Frontal cortex (tissue), 3 donors: ENCODE measurements at regions not wholly inside any gene's neighbourhood (a gene's known extent, or its start where the extent isn't known, plus 50 kb on each side); places are given as distances from the start of the nearest gene placed in this dataset.

ENCODE experiments used
- DNase-seq, 2 donors: peaks; one replicate each; pipeline ENCODE4 v3.0.0; 2012; ENCODE audit warnings: low spot score in 2 of 2
- FAIRE-seq: peaks from 2 replicates; lab custom pipeline; 2012; peaks lifted over from hg19 to GRCh38; lab: Jason Lieb, UNC
- donor health status: control.
- donor health status: control.
- donor health status: control.

DNA sequence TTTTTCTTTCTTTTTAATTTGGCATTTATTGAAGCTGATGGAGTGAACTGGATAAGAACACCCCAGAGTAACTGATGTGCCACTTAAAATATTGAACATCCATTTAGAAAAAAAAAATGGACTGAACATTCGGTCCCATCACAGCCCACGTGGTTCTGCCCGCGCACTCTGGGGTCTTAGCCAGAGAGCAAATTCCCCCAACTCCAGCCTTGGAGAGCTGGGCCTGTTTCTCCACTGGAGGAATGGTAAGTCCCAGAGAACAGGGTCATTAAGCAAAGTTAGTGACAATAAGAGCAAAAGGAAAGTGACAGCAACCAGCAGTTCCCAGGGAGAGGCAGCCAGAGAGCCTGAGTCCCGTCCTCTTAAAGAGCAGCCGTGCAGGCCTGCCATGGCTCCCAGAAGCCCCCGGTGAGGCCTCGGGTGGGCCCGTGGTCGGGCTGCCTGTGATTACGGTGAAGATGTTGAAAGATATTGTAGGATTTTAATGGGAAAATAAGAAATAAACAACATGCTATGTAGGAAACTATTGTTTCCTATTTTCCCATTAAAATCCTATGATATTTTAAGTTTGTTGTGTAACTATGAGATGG, 487.9 kb upstream of the MKI67 start:
- FAIRE-seq (no peak), DNase-seq (no peak)

GRCh38 chr10:128614802-128615553, 488.8 kb upstream of the MKI67 start:
- no peak for DNase-seq
- FAIRE-seq, result no peak

GRCh38 chr10:128617532-128617931, 491.3 kb upstream of the MKI67 start:
- DNase-seq (no peak), FAIRE-seq (no peak)

- DNase-seq, result no peak
- FAIRE-seq, result no peak
These were observed 496.5 kb upstream of the MKI67 start for GRCh38 chr10:128622706-128623105.

- no peak for DNase-seq
- no peak for FAIRE-seq
These were observed 497.6 kb upstream of the MKI67 start for GRCh38 chr10:128623776-128624175.

DNA sequence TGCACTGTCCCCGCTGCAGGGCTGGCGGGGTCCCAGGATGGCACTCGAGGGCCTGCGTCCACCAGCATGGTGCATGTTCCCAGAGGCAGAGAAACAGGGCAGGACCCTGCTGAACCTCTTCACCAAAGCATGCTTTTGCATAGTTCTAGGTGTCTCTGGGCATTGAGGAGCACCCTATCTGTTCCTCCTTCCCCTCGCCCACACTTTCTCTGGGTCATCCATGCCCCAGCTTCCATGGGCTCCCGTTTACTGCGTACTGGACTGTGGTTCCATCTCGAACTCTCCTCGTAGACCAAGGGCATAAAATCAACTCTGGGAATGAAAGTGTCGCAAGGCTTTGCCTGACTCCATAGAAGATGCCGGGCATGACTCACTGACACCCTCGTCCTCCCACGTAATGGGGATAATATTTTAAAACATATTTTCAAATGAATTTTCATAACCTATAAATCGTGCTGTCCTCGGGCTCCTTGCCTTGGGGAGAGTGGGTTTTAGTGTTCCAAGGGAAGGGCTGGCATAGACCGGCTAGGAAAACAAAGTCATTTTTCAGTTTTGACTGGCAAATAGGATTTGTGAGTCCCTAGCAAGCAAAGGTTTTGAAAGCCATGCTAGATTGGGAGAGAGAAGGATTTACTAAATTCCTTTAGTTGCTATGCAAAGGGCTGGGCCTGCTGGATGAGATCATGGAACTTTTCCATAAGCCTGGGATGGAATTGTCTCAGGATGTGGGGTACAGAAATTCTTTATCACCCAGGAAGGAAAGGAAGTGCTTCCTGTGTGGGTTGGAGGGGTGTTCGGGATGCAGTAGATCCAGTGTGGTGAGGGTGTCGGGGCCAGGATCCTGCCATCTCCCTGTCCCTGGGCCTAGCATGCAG, 498.7 kb upstream of the MKI67 start:
- no peak for FAIRE-seq

GRCh38 chr10:128625926-128626325, 499.7 kb upstream of the MKI67 start:
- no peak for DNase-seq
- FAIRE-seq, result no peak

More for the DNA sequence above, 498.7 kb upstream of the MKI67 start:
- no peak for DNase-seq

DNA sequence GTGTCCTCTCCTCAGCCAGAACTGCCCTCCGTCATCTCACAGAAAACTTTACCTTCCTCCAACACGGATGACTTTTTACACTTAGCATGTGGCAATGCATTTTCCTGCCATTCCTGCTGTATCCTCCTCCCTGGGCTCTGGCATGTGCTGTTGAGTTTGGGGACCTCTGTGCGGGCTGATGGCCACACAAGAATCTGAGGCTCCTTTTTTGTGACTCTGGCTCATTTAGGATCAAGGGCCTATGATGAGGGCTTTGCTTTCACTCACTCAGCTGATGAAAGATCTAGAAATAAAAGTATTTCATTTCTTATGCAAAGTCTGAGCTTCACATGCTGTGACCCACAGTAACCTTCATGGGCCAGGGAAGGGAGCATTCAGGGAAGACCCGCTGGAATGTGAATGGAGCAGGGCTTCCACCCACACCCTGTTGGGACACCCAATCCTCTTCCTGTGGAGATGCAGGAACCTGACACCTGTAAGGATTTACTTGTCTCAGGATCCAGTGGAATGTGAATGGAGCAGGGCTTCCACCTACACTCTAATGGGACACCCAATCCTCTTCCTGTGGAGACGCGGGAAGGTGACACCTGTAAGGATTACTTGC, 500.3 kb upstream of the MKI67 start:
- DNase-seq (no peak), FAIRE-seq (no peak)

GRCh38 chr10:128627811-128628210, 501.6 kb upstream of the MKI67 start:
- DNase-seq (no peak), FAIRE-seq (no peak)

DNA sequence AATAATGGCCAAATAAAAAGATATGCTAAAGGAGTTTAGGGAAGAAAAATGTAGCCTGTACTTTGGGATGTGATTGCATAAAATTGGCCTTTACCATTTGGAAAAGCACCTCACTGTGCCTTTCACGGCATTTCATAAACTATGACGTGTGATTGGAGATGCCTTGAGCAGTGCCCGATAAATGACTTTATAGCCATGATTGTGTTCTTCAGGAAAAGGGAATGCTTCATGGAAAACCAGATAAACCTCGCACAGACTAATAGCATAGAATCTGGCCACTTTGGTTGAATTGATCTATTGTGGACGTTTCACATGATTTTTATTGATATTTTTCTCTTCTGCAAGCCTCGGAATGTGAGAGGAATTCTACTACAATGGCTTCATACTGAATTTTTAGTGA, 502.0 kb upstream of the MKI67 start:
- DNase-seq (no peak), FAIRE-seq (no peak)

GRCh38 chr10:128629111-128630096, 503.2 kb upstream of the MKI67 start:
- FAIRE-seq, result no peak
- DNase-seq, result no peak

DNA sequence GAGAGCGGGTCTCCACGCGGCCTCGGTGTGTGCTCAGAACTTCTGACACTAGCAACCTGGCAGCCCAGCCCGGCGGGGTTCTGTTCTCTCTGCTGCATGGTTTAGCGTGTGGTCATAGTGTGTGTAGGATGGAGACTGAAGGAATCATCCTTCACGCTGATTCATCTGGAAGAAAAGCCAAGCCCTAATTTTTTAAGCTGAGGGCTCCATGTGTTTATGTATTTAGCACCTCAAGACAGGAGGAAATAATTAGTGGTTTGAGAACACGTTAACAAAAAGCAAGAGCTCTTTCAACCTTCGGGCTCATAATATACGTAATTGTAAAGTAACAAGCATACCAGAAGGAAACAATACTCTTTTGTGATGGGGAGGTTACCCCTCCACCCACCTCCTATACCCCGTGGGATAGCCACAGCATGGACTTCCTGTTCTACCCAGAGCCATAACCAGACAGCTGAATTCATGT, 504.6 kb upstream of the MKI67 start:
- DNase-seq, result no peak
- FAIRE-seq, result no peak

GRCh38 chr10:128631801-128632241, 505.6 kb upstream of the MKI67 start:
- DNase-seq (no peak), FAIRE-seq (no peak)

- FAIRE-seq (no peak), DNase-seq (no peak)
These were observed 506.5 kb upstream of the MKI67 start for GRCh38 chr10:128632694-128633093.

DNA sequence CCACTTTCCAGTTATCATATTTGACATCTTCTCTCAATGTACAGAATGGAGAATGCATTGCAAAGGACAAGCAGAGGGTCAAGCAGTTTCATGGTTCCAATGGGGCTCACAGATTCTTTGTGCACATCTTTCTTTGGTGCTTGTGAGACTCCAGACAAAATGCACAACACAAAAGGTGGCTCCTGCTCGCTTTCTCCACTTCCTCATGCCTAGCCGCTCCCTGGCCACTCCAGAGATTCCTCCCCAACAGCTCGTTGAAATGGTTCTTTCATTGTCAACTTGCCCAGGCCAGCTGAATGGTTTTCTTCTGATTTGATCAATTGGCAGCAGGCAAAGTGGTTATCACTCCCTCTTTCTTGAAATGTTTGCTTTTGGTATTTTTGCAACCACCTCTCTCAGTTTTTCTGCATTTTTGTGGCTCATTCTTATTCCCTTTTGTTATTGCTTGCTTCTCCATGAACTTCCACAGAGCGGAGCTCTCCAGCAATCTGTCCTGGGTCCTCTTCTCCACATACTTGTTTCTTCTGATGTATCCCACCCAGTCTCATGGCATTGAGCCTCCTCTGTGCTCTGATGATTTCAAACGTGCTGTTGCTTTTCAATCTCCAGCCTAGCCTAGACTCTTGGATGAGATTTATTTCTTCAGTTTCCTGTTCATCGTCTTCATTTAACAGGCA, 507.8 kb upstream of the MKI67 start:
- DNase-seq (no peak), FAIRE-seq (no peak)

- DNase-seq, result no peak
- FAIRE-seq, result no peak
These were observed 515.8 kb upstream of the MKI67 start for GRCh38 chr10:128642023-128642422.

DNA sequence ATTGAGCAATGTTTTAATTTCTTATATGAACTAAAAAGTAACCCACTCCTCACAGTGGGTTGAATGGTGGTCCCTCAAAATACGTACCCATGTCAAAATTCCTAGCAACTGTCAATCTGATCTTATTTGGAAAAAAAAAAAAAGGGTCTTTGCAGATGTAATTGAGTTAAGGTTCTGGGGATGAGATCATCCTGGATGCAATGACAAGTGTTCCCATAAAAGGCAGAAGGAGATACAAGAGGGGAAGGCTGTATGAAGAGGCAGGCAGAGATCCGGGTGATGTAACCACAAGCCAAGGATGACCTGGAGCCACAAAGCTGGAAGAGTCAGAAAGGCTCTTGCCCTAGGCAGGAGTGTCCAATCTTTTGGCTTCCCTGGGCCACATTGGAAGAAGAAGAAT, 516.3 kb upstream of the MKI67 start:
- DNase-seq (no peak), FAIRE-seq (no peak)

GRCh38 chr10:128643658-128644057, 517.4 kb upstream of the MKI67 start:
- FAIRE-seq (no peak), DNase-seq (no peak)

- FAIRE-seq (no peak), DNase-seq (no peak)
These were observed 519.3 kb upstream of the MKI67 start for GRCh38 chr10:128645486-128645885.
